HepG2 (cell line): ENCODE measurements at regions not wholly inside any gene's neighbourhood (a gene's known extent, or its start where the extent isn't known, plus 50 kb on each side); places are given as distances from the start of the nearest gene placed in this dataset.

ENCODE experiments used
- ATF6 ChIP-seq: sonication (generic); formaldehyde crosslinking; conservative IDR thresholded peaks from 2 replicates; pipeline ENCODE4 v1.4.0; 2020; ENCODE audit warnings: missing genetic modification reagents
- CSRNP1 ChIP-seq: sonication (generic); formaldehyde crosslinking; IDR thresholded peaks from 2 replicates; pipeline ENCODE4 v1.8.1; 2023; ENCODE audit warnings: mild to moderate bottlenecking, missing genetic modification reagents
- CTCF ChIP-seq: sonication (generic); formaldehyde crosslinking; IDR thresholded peaks from 2 replicates; pipeline ENCODE4 v1.5.0; 2020; ENCODE audit warnings: mild to moderate bottlenecking, missing genetic modification reagents, moderate library complexity
- NFATC3 ChIP-seq: sonication (generic); formaldehyde crosslinking; IDR thresholded peaks from 2 replicates; pipeline ENCODE4 v1.5.1; 2020; ENCODE audit warnings: mild to moderate bottlenecking, missing genetic modification reagents
- NR2F1 ChIP-seq, 2 experiments: fragments of 450-650 bp in 1 of 2; formaldehyde crosslinking in 1 of 2; IDR thresholded peaks; 2 replicates each; pipeline versions ENCODE4 v1.5.0 to v1.6.1; 2016 to 2020; ENCODE audit warnings: mild to moderate bottlenecking in 1 of 2, missing compliant biosample characterization in 1 of 2, missing genetic modification reagents in 1 of 2, moderate library complexity in 1 of 2
- TSC22D2 ChIP-seq: sonication (generic); formaldehyde crosslinking; IDR thresholded peaks from 2 replicates; pipeline ENCODE4 v1.5.1; 2020; ENCODE audit warnings: missing genetic modification reagents, mild to moderate bottlenecking, borderline replicate concordance

- TF ChIP-seq NR2F1 (CRISPR knock-in tag; IDR thresholded peaks at IDR 0.05) (no peak), NFATC3 (CRISPR knock-in tag) (no peak), ATF6 (CRISPR knock-in tag) (no peak), CTCF (no peak), TSC22D2 (CRISPR knock-in tag) (no peak), CSRNP1 (CRISPR knock-in tag) (no peak)
Measured at GRCh38 chr1:72690871-72691270, 408.5 kb upstream of the NEGR1 start.
